C4-2B (cell line): ENCODE measurements at regions not wholly inside any gene's neighbourhood (a gene's known extent, or its start where the extent isn't known, plus 50 kb on each side); places are given as distances from the start of the nearest gene placed in this dataset.

ENCODE experiments used
- ZFX ChIP-seq: fragments of 450-650 bp; IDR thresholded peaks from 2 replicates; pipeline ENCODE4 v1.6.1; 2017
- TF ChIP-seq, protein P1 (sequence below): fragments of 450-650 bp; conservative IDR thresholded peaks from 2 replicates; pipeline ENCODE4 v1.5.1; 2017; ENCODE audit warnings: mild to moderate bottlenecking

DNA sequence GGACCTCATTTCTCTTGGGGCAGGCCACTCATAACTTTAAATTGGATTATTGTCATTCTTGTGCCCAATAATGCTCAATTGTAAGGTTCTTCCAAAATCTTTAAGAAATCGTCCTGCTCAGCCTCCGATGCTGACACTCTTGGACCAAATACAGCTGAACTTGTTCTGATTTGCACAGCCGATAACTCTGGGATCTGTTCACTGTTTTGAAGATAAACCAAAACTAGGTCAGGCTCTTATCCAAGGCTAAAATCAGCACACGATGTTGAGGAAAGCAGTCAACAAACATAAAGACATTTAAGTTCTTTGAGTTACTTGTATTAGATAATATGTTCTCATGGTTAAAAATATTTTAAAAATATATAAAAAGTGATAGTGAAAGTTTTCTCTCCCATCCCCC is 52.0 kb upstream of the NEO1 start:
- TF ChIP-seq, protein P1, sequence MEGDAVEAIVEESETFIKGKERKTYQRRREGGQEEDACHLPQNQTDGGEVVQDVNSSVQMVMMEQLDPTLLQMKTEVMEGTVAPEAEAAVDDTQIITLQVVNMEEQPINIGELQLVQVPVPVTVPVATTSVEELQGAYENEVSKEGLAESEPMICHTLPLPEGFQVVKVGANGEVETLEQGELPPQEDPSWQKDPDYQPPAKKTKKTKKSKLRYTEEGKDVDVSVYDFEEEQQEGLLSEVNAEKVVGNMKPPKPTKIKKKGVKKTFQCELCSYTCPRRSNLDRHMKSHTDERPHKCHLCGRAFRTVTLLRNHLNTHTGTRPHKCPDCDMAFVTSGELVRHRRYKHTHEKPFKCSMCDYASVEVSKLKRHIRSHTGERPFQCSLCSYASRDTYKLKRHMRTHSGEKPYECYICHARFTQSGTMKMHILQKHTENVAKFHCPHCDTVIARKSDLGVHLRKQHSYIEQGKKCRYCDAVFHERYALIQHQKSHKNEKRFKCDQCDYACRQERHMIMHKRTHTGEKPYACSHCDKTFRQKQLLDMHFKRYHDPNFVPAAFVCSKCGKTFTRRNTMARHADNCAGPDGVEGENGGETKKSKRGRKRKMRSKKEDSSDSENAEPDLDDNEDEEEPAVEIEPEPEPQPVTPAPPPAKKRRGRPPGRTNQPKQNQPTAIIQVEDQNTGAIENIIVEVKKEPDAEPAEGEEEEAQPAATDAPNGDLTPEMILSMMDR: no peak
- no peak for TF ChIP-seq ZFX
